Natural killer cell (primary cell): ENCODE measurements at regions not wholly inside any gene's neighbourhood (a gene's known extent, or its start where the extent isn't known, plus 50 kb on each side); places are given as distances from the start of the nearest gene placed in this dataset.

ENCODE experiments used
- ATAC-seq, 3 donors: fragments of 150-1000 bp in 2 of 3; fragments of 200-7000 bp in 1 of 3; cut with Tn5 transposase; 1 replicate in 1 of 3; 2 replicates in 2 of 3; pipeline ENCODE4 v1.10.0; 2021; ENCODE audit warnings: mild to moderate bottlenecking in 2 of 3, moderate library complexity in 2 of 3
- DNase-seq, 2 donors: peaks; one replicate each; pipeline versions ENCODE4 v3.0.0 to v3.0.0-alpha.2; 2013 to 2021; ENCODE audit warnings: mixed read lengths in 1 of 2
- H3K27ac ChIP-seq: one replicate; pipeline ENCODE4 v1.5.1; 2013; ENCODE audit warnings: mild to moderate bottlenecking, low read length
- H3K27me3 ChIP-seq: one replicate; pipeline ENCODE4 v1.6.1; 2013; ENCODE audit warnings: low read length; ENCODE audit not compliant: control insufficient read depth, insufficient read depth
- H3K36me3 ChIP-seq: one replicate; pipeline ENCODE4 v1.6.1; 2013; ENCODE audit warnings: low read length; ENCODE audit not compliant: control insufficient read depth, insufficient read depth
- H3K4me1 ChIP-seq: one replicate; pipeline ENCODE4 v1.6.1; 2013; ENCODE audit warnings: low read length; ENCODE audit not compliant: control insufficient read depth, insufficient read depth
- H3K4me3 ChIP-seq: one replicate; pipeline ENCODE4 v1.5.1; 2013; ENCODE audit warnings: low read length
- H3K9me3 ChIP-seq: one replicate; pipeline ENCODE4 v1.6.1; 2013; ENCODE audit warnings: low read length; ENCODE audit not compliant: control insufficient read depth, insufficient read depth
- H3K27ac Mint-ChIP-seq, 2 donors: one replicate each; pipeline ENCODE4 v1.8.0; 2022; ENCODE audit warnings: mild to moderate bottlenecking in 2 of 2, mixed read lengths in 2 of 2, moderate library complexity in 1 of 2
- H3K27me3 Mint-ChIP-seq, 2 donors: one replicate each; pipeline ENCODE4 v1.8.0; 2022; ENCODE audit warnings: low read depth in 2 of 2, mixed read lengths in 2 of 2
- H3K36me3 Mint-ChIP-seq: one replicate; pipeline ENCODE4 v1.8.0; 2022; ENCODE audit warnings: mixed read lengths
- H3K4me1 Mint-ChIP-seq, 2 donors: one replicate each; pipeline ENCODE4 v1.8.0; 2022; ENCODE audit warnings: mixed read lengths in 2 of 2
- H3K4me3 Mint-ChIP-seq: one replicate; pipeline ENCODE4 v1.8.0; 2022; ENCODE audit warnings: mild to moderate bottlenecking, moderate library complexity, mixed read lengths
- H3K9me3 Mint-ChIP-seq, 2 donors: one replicate each; pipeline ENCODE4 v1.8.0; 2022; ENCODE audit warnings: mixed read lengths in 2 of 2
- WGBS: methylation state at CpG from one replicate; pipeline ENCODE4 v1.1.7; 2013; ENCODE audit warnings: missing lambda C conversion rate; ENCODE audit not compliant: insufficient coverage; 5-methylcytosine and 5-hydroxymethylcytosine counted together
- intact Hi-C: fragments of 100-400 bp; cut with micrococcal nuclease; formaldehyde crosslinking; loops from one replicate; pipeline ENCODE4 v1.14.2; 2022
- TF ChIP-seq, protein P1 (sequence below): fragments of 200-600 bp; IDR thresholded peaks from one replicate; pipeline ENCODE4 v1.8.0; 2022; ENCODE audit warnings: antibody characterized with exemption

DNA sequence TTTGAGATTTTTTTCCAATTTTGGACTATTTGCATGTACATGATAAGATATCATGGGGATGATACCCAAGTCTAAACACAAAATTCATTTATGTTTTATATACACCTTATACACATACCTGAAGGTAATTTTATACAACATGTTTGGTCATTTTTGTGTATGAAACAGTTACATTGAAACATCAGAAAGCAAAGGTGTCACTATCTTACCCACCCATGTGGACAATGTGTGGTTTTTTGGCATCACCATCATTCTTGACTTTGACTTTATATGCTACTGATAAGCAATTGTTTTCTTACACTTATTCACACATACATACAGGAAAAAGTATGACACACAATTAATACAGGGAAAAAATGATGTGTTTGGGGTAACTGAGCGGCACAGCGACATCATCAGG lies 51.0 kb upstream of the ACVR1 start:
- Mint-ChIP-seq H3K4me3 (no peak overlapping the region), H3K27me3 (peaks cover 0 to 8% of the 10 kb centered on the region in 2 donors), H3K4me1 (no peaks in the 10 kb centered on the region), H3K36me3 (no peaks in the 10 kb centered on the region), H3K27ac (no peak overlapping the region), H3K9me3 (no peaks in the 10 kb centered on the region)
- WGBS: no CpG with 5 or more reads among the region's 2 CpGs
- Histone ChIP-seq H3K27me3 (peaks cover 2% of the 10 kb centered on the region), H3K4me3 (no peak overlapping the region), H3K27ac (no peak overlapping the region), H3K9me3 (no peaks in the 10 kb centered on the region), H3K4me1 (no peaks in the 10 kb centered on the region), H3K36me3 (no peaks in the 10 kb centered on the region)
- TF ChIP-seq, protein P1, sequence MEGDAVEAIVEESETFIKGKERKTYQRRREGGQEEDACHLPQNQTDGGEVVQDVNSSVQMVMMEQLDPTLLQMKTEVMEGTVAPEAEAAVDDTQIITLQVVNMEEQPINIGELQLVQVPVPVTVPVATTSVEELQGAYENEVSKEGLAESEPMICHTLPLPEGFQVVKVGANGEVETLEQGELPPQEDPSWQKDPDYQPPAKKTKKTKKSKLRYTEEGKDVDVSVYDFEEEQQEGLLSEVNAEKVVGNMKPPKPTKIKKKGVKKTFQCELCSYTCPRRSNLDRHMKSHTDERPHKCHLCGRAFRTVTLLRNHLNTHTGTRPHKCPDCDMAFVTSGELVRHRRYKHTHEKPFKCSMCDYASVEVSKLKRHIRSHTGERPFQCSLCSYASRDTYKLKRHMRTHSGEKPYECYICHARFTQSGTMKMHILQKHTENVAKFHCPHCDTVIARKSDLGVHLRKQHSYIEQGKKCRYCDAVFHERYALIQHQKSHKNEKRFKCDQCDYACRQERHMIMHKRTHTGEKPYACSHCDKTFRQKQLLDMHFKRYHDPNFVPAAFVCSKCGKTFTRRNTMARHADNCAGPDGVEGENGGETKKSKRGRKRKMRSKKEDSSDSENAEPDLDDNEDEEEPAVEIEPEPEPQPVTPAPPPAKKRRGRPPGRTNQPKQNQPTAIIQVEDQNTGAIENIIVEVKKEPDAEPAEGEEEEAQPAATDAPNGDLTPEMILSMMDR: no peak
- intact Hi-C loops: no loop called here
- DNase-seq (no peak), ATAC-seq (no peak)
